Myocyte (in vitro differentiated cells): ENCODE measurements at regions not wholly inside any gene's neighbourhood (a gene's known extent, or its start where the extent isn't known, plus 50 kb on each side); places are given as distances from the start of the nearest gene placed in this dataset.

ENCODE experiments used
- DNase-seq: peaks from one replicate; pipeline ENCODE4 v3.0.0-alpha.2; 2012; ENCODE audit warnings: low read depth

DNA sequence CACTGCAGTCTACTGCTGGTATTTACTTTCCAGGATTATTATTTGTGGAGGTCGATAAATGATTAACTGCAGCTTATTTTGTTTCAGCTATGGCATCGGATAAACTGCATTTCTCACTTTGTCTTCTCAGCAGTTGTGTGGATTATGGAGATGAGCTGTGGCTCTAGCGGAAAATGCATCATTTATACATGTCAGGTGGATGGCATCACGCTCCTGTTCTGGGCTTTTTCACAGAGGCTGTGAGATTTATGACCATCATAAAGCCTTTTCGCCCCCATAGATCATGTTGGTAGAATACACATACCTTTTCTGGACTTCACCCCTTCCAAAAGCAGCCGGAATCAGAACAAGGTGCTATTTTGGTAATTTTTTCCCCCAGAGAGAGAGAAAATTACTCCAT is 118.8 kb upstream of the MAGEB18 start:
- no peak for DNase-seq

DNA sequence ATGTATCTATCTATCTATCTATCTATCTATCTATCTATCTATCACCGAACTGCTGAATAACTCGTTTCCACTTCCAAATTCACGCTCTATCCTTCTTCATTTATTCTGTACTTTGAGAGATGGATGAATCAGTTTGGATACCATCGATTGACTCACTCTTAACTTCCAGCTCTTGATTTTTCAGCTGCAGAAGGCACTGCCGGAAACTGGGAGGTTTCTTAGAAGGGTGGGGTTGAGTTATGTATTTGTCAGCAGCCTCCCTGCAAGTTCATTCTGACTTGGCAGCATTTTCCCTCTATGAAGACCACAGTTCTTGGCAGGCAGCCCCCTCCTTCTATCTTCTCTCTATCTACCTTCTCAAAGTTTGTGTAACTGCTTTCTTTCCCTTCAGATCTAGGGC is 112.0 kb upstream of the MAGEB18 start:
- no peak for DNase-seq

DNA sequence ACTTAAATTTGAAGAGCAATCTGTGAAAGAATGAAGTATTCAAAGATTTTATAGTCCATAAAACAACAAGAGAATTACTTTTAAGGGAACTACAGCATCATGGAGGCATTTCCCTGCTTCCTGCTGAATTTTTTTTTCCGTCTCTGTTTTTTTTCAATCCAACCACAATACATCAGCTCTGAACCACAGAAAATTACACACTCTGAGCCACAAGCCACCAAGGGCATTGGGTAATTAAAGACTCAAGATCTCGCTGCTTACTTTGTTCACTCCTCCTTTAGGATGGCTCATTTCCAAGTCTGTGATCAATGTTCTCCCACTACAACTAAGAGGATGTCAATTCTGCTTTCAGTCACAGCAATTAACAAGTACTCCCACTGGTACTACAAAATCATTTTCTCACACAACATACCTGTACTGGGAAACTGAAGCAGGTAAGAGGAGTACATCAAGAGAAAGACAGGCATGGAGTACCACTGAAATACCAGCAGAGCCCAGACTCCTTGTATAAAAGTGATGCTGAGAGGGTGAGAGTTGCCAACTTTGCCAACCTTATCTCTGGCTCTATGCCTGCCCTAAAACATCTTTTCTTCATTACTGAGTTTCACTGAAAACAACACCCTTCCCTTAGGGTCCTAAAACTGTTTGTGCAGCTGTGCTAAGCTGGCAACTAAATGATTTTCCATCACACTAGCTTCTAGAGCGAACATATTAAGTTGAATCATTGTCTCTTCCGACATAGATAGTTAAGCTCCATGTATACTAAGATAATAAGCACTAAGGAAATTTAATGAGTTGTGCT is 105.8 kb upstream of the MAGEB18 start:
- no peak for DNase-seq

DNA sequence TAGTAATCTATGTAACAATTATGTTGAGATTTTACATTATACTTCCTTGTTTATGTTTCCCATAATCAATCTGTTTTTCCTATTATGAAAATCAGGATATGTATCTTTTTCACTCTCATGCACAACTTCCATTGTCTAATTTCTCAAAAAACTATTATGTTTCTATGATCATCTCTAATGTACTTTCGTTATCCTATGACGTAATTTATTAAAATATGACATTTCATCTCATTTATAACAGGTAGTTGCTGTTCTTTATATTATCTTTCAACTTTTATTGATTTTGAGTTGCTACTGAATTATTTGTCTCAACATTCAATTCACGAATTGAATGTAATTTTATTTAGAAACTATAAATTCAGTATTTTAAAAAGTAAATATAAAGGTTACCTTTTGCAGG is 100.8 kb upstream of the MAGEB18 start:
- no peak for DNase-seq

DNA sequence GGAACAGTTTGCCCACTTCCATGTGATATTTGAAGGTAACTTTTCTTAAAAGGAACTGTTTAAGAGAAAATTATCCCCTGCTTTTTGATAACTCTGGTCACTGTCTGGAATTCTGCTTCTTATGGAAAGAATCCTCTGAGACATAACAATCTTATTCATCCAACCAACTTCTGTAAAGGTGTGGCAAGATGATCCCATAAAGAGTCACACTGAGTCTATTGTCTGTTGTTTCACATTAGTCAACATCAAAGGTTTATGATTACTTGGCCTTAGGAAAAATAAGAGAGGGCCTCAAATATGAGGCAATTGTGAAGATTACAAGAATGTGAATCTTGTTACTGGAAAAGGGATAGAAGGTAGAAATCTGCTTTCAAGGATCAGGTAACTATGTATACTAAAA is 88.0 kb upstream of the MAGEB18 start:
- no peak for DNase-seq

DNA sequence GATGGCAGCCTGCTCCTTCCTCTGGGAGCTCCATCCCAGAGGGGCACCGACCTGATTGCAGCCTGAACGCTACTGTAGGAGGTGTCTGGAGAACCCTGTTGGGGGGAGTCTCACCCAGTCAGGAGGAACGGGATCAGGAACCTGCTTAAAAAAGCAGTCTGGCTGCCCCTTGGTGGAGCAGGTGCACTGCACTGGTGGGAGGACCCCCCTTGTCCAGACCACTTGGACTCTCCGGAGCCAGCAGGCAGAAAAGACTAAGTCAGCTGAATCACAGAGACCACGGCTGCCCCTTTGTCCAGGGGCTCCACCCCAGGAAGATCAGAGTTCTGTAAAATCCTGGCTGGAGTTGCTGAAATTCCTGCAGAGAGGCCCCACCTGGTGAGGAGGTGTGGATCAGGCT is 67.3 kb upstream of the MAGEB18 start:
- DNase-seq: no peak

DNA sequence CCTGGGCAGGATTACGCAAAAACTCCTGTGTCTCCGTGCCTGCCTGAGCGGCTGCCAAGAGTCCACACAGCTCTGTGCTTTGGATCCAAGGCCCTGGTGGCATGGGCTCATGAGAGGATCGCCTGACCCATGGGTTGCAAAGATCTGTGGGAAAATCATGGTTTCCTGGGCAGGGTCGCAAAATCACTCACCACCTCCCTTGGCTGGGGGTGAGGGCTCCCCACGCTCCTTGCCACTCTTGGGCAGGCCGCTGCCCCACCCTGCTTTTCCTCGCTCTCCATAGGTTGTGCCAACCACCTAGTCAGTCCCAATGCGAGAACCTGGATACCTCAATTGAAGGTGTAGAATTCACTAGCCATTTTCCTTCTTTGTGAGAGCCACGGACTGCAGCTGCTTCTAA is 66.5 kb upstream of the MAGEB18 start:
- DNase-seq: no peak

DNA sequence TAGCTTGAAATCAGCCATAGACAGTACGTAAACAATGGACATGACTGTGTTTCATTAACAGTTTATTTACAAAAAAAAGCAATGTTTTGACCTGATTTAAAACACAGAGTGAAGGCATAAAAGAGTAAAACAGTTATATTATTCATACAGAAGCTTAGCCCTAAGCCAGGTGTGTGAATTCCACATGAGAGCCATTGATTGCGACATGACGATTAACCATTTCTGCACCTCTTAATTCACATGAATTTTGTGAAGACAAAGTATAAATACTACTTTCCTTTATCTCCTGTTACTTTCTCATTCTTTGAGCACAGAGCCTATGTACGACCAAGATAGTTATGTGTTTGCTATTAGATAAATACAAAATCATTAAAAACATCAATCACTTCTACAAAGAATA is 55.0 kb upstream of the MAGEB18 start:
- no peak for DNase-seq
